Mucosa of rectum (tissue), 2 donors: ENCODE measurements at regions not wholly inside any gene's neighbourhood (a gene's known extent, or its start where the extent isn't known, plus 50 kb on each side); places are given as distances from the start of the nearest gene placed in this dataset.

ENCODE experiments used
- H3K27ac ChIP-seq, 2 donors: one replicate each; pipeline ENCODE4 v1.7.0; 2013; ENCODE audit warnings: inconsistent platforms in 2 of 2, low read depth in 2 of 2, low read length in 2 of 2
- H3K27me3 ChIP-seq, 2 donors: one replicate each; pipeline ENCODE4 v1.7.0; 2013; ENCODE audit warnings: low read length in 2 of 2; ENCODE audit not compliant: control insufficient read depth in 2 of 2, insufficient read depth in 2 of 2
- H3K36me3 ChIP-seq, 2 donors: one replicate each; pipeline ENCODE4 v1.7.0; 2013; ENCODE audit warnings: low read length in 2 of 2; ENCODE audit not compliant: control insufficient read depth in 2 of 2, insufficient read depth in 2 of 2
- H3K4me1 ChIP-seq, 2 donors: one replicate each; pipeline ENCODE4 v1.7.0; 2013; ENCODE audit warnings: low read length in 2 of 2, mild to moderate bottlenecking in 1 of 2; ENCODE audit not compliant: control insufficient read depth in 2 of 2, insufficient read depth in 2 of 2
- H3K4me3 ChIP-seq, 2 donors: one replicate each; pipeline ENCODE4 v1.7.0; 2013; ENCODE audit warnings: low read length in 2 of 2
- H3K9ac ChIP-seq, 2 donors: one replicate each; pipeline ENCODE4 v1.7.0; 2013; ENCODE audit warnings: low read length in 2 of 2, low read depth in 1 of 2, mild to moderate bottlenecking in 1 of 2
- H3K9me3 ChIP-seq, 2 donors: one replicate each; pipeline ENCODE4 v1.7.0; 2013; ENCODE audit warnings: low read length in 2 of 2; ENCODE audit not compliant: control insufficient read depth in 2 of 2
- donor health status: healthy.
- donor health status: Normal muscosa, but diverticular disease.

- H3K9ac ChIP-seq: no peak overlapping the region
- no peaks in the 10 kb centered on the region for H3K36me3 ChIP-seq
- H3K4me3 ChIP-seq: no peak overlapping the region
- H3K9me3 ChIP-seq: peaks cover 0 to 2% of the 10 kb centered on the region in 2 donors
- no peaks in the 10 kb centered on the region for H3K27me3 ChIP-seq
- H3K27ac ChIP-seq: no peak overlapping the region
- H3K4me1 ChIP-seq: no peaks in the 10 kb centered on the region
Observed at GRCh38 chr18:72161691-72162090, 382.5 kb downstream of the CBLN2 start.

GRCh38 chr18:72160510-72161445, 383.4 kb downstream of the CBLN2 start:
- Histone ChIP-seq H3K9ac (no peak overlapping the region), H3K4me1 (no peaks in the 10 kb centered on the region), H3K27ac (no peak overlapping the region), H3K9me3 (peaks cover 0 to 2% of the 10 kb centered on the region in 2 donors), H3K27me3 (no peaks in the 10 kb centered on the region), H3K4me3 (no peak overlapping the region), H3K36me3 (no peaks in the 10 kb centered on the region)

- H3K27ac ChIP-seq: no peak overlapping the region
- H3K9me3 ChIP-seq: peaks cover 0 to 2% of the 10 kb centered on the region in 2 donors
- H3K27me3 ChIP-seq: no peaks in the 10 kb centered on the region
- no peak overlapping the region for H3K4me3 ChIP-seq
- H3K9ac ChIP-seq: no peak overlapping the region
- no peaks in the 10 kb centered on the region for H3K4me1 ChIP-seq
- no peaks in the 10 kb centered on the region for H3K36me3 ChIP-seq
Observed at GRCh38 chr18:72155327-72155726, 388.8 kb downstream of the CBLN2 start.

GRCh38 chr18:72154926-72155325, 389.2 kb downstream of the CBLN2 start:
- Histone ChIP-seq H3K9ac (no peak overlapping the region), H3K36me3 (no peaks in the 10 kb centered on the region), H3K4me1 (no peaks in the 10 kb centered on the region), H3K27me3 (no peaks in the 10 kb centered on the region), H3K27ac (no peak overlapping the region), H3K4me3 (no peak overlapping the region), H3K9me3 (peaks cover 0 to 2% of the 10 kb centered on the region in 2 donors)

- H3K9ac ChIP-seq: no peak overlapping the region
- H3K9me3 ChIP-seq: no peaks in the 10 kb centered on the region
- H3K4me1 ChIP-seq: no peaks in the 10 kb centered on the region
- H3K27ac ChIP-seq: no peak overlapping the region
- H3K4me3 ChIP-seq: no peak overlapping the region
- H3K27me3 ChIP-seq: no peaks in the 10 kb centered on the region
- no peaks in the 10 kb centered on the region for H3K36me3 ChIP-seq
Observed at GRCh38 chr18:72152935-72153334, 391.2 kb downstream of the CBLN2 start.

GRCh38 chr18:72147830-72148229, 396.3 kb downstream of the CBLN2 start:
- Histone ChIP-seq H3K9ac (no peak overlapping the region), H3K36me3 (no peaks in the 10 kb centered on the region), H3K27me3 (no peaks in the 10 kb centered on the region), H3K9me3 (no peaks in the 10 kb centered on the region), H3K27ac (no peak overlapping the region), H3K4me1 (no peaks in the 10 kb centered on the region), H3K4me3 (no peak overlapping the region)

- Histone ChIP-seq H3K4me3 (no peak overlapping the region), H3K27ac (no peak overlapping the region)
Observed at GRCh38 chr18:72140007-72140406, 404.1 kb downstream of the CBLN2 start.

GRCh38 chr18:72128649-72129048, 415.5 kb downstream of the CBLN2 start:
- Histone ChIP-seq H3K4me3 (no peak overlapping the region), H3K9me3 (no peaks in the 10 kb centered on the region), H3K9ac (no peak overlapping the region), H3K27me3 (no peaks in the 10 kb centered on the region), H3K4me1 (no peaks in the 10 kb centered on the region), H3K27ac (no peak overlapping the region), H3K36me3 (no peaks in the 10 kb centered on the region)

More at GRCh38 chr18:72140007-72140406, 404.1 kb downstream of the CBLN2 start:
- no peaks in the 10 kb centered on the region for H3K4me1 ChIP-seq
- no peaks in the 10 kb centered on the region for H3K27me3 ChIP-seq
- H3K9ac ChIP-seq: no peak overlapping the region
- H3K9me3 ChIP-seq: peaks cover 0 to 2% of the 10 kb centered on the region in 2 donors
- H3K36me3 ChIP-seq: no peaks in the 10 kb centered on the region

- H3K4me3 ChIP-seq: no peak overlapping the region
- H3K27ac ChIP-seq: no peak overlapping the region
- H3K9ac ChIP-seq: no peak overlapping the region
- H3K27me3 ChIP-seq: no peaks in the 10 kb centered on the region
- H3K9me3 ChIP-seq: no peaks in the 10 kb centered on the region
- H3K36me3 ChIP-seq: no peaks in the 10 kb centered on the region
- no peaks in the 10 kb centered on the region for H3K4me1 ChIP-seq
Observed at GRCh38 chr18:72122103-72122502, 422.0 kb downstream of the CBLN2 start.

- H3K9me3 ChIP-seq: no peaks in the 10 kb centered on the region
- no peaks in the 10 kb centered on the region for H3K36me3 ChIP-seq
- no peak overlapping the region for H3K4me3 ChIP-seq
- H3K4me1 ChIP-seq: no peaks in the 10 kb centered on the region
- no peak overlapping the region for H3K27ac ChIP-seq
- H3K9ac ChIP-seq: no peak overlapping the region
- H3K27me3 ChIP-seq: no peaks in the 10 kb centered on the region
Observed at GRCh38 chr18:72119082-72119481, 425.1 kb downstream of the CBLN2 start.
